SK-N-SH (cell line): ENCODE measurements at regions not wholly inside any gene's neighbourhood (a gene's known extent, or its start where the extent isn't known, plus 50 kb on each side); places are given as distances from the start of the nearest gene placed in this dataset.

ENCODE experiments used
- CTCF ChIA-PET: fragments of 300-600, 350-600 bp; formaldehyde crosslinking; extraction: SDS; loops from one replicate; lab custom pipeline; 2021; lab: Yijun Ruan, JAX
- POLR2A ChIA-PET: fragments of 350-600 bp; sonication (Branson Sonifier 250); formaldehyde crosslinking; extraction: SDS; loops from one replicate; lab custom pipeline; 2020; ENCODE audit warnings: antibody characterized with exemption, inconsistent platforms; lab: Yijun Ruan, JAX
- DNase-seq: peaks from one replicate; pipeline ENCODE4 v3.0.0; 2012
- H2AFZ ChIP-seq: fragments of 200-600 bp; sonication (generic); 2 replicates; pipeline ENCODE4 v1.8.1; 2016; ENCODE audit warnings: antibody characterized with exemption, mild to moderate bottlenecking, low read depth
- H3F3A ChIP-seq: fragments of 200-600 bp; sonication (generic); replicated peaks from 2 replicates; pipeline ENCODE3; 2016; ENCODE audit warnings: antibody characterized with exemption, mild to moderate bottlenecking; ENCODE audit not compliant: insufficient read depth
- H3K27ac ChIP-seq, 2 experiments: fragments of 200-500 bp in 1 of 2; fragments of 200-600 bp in 1 of 2; sonication (Bioruptor generic) in 1 of 2; sonication (generic), shearing (Covaris generic) in 1 of 2; 2 replicates each; pipeline versions ENCODE4 v1.5.1 to v1.6.1; 2014 to 2016; ENCODE audit warnings: low read depth in 2 of 2, inconsistent platforms in 1 of 2, low read length in 1 of 2, mild to moderate bottlenecking in 1 of 2, mixed read lengths in 1 of 2
- H3K27me3 ChIP-seq: fragments of 200-600 bp; sonication (generic), shearing (Covaris generic); 2 replicates; pipeline ENCODE4 v1.6.1; 2016; ENCODE audit warnings: mixed run types; ENCODE audit not compliant: insufficient read depth
- H3K36me3 ChIP-seq, 2 experiments: fragments of 200-500 bp in 1 of 2; fragments of 200-600 bp in 1 of 2; sonication (Bioruptor generic) in 1 of 2; sonication (generic) in 1 of 2; replicated peaks in 1 of 2; 2 replicates each; pipeline versions ENCODE3 to v1.5.1; 2014 to 2016; ENCODE audit warnings: low read length in 1 of 2, mild to moderate bottlenecking in 1 of 2; ENCODE audit not compliant: insufficient read depth in 2 of 2, control insufficient read depth in 1 of 2
- H3K4me1 ChIP-seq, 2 experiments: fragments of 200-500 bp in 1 of 2; fragments of 200-600 bp in 1 of 2; sonication (Bioruptor generic) in 1 of 2; sonication (generic), shearing (Covaris generic) in 1 of 2; 2 replicates each; pipeline versions ENCODE4 v1.5.1 to v1.6.1; 2014 to 2016; ENCODE audit warnings: low read depth in 1 of 2, low read length in 1 of 2, mixed run types in 1 of 2; ENCODE audit not compliant: insufficient read depth in 2 of 2, control insufficient read depth in 1 of 2
- H3K4me2 ChIP-seq: fragments of 200-600 bp; sonication (generic), shearing (Covaris generic); 2 replicates; pipeline ENCODE4 v1.6.1; 2017; ENCODE audit warnings: mixed run types
- H3K4me3 ChIP-seq, 2 experiments: fragments of 200-500 bp in 1 of 2; fragments of 200-600 bp in 1 of 2; sonication (Bioruptor generic) in 1 of 2; sonication (generic), shearing (Covaris generic) in 1 of 2; 2 replicates each; pipeline versions ENCODE4 v1.5.1 to v1.8.1; 2014 to 2016; ENCODE audit warnings: low read depth in 2 of 2, inconsistent platforms in 1 of 2, low read length in 1 of 2, mild to moderate bottlenecking in 1 of 2, mixed read lengths in 1 of 2, moderate library complexity in 1 of 2
- H3K79me2 ChIP-seq: fragments of 200-600 bp; sonication (generic); 2 replicates; pipeline ENCODE4 v1.8.1; 2017; ENCODE audit warnings: mild to moderate bottlenecking; ENCODE audit not compliant: insufficient read depth
- H3K9ac ChIP-seq: fragments of 200-600 bp; sonication (generic); 2 replicates; pipeline ENCODE4 v1.6.1; 2017; ENCODE audit warnings: mixed run types
- H3K9me2 ChIP-seq: fragments of 200-600 bp; sonication (generic); 2 replicates; pipeline ENCODE4 v1.6.1; 2017; ENCODE audit warnings: mixed run types
- H3K9me3 ChIP-seq: fragments of 200-600 bp; sonication (generic); 2 replicates; pipeline ENCODE4 v1.6.1; 2017; ENCODE audit warnings: mixed run types, mild to moderate bottlenecking, moderate library complexity
- H4K20me1 ChIP-seq: fragments of 200-600 bp; sonication (generic); 2 replicates; pipeline ENCODE4 v1.6.1; 2017; ENCODE audit warnings: mild to moderate bottlenecking, mixed run types; ENCODE audit not compliant: insufficient read depth
- CHD2 ChIP-seq: fragments of 150-350 bp; IDR thresholded peaks from 2 replicates; pipeline ENCODE4 v1.6.1; 2018; ENCODE audit warnings: low read length; ENCODE audit not compliant: partially characterized antibody
- CTCF ChIP-seq: fragments of 200-600 bp; sonication (generic); IDR thresholded peaks from 2 replicates; pipeline ENCODE4 v1.6.1; 2017; ENCODE audit warnings: antibody characterized with exemption, mild to moderate bottlenecking, moderate library complexity
- ELF1 ChIP-seq: IDR thresholded peaks from 2 replicates; pipeline ENCODE4 v1.4.0; 2012
- EP300 ChIP-seq, 2 experiments: IDR thresholded peaks; 2 replicates each; pipeline versions ENCODE4 v1.4.0 to v1.6.1; 2012; ENCODE audit warnings: borderline replicate concordance in 1 of 2, low read depth in 1 of 2, low read length in 1 of 2
- EZH2phosphoT487 ChIP-seq: fragments of 200-600 bp; sonication (generic); IDR thresholded peaks from 2 replicates; pipeline ENCODE4 v1.6.1; 2017; ENCODE audit warnings: low read depth, mixed run types, mild to moderate bottlenecking, antibody characterized with exemption, moderate library complexity, borderline replicate concordance
- FOSL2 ChIP-seq: IDR thresholded peaks from 2 replicates; pipeline ENCODE4 v1.4.0; 2012; ENCODE audit warnings: low read depth, mild to moderate bottlenecking, moderate library complexity, borderline replicate concordance
- FOXJ3 ChIP-seq: sonication (generic); formaldehyde crosslinking; IDR thresholded peaks from 2 replicates; pipeline ENCODE4 v1.5.1; 2020; ENCODE audit warnings: mild to moderate bottlenecking, missing genetic modification reagents
- FOXM1 ChIP-seq: IDR thresholded peaks from 2 replicates; pipeline ENCODE4 v1.4.0; 2012; ENCODE audit warnings: low read depth, mild to moderate bottlenecking
- JUND ChIP-seq: IDR thresholded peaks from 2 replicates; pipeline ENCODE4 v1.4.0; 2012
- MEF2A ChIP-seq: IDR thresholded peaks from 2 replicates; pipeline ENCODE4 v1.4.0; 2012; ENCODE audit warnings: low read depth, borderline replicate concordance
- MXI1 ChIP-seq: IDR thresholded peaks from 2 replicates; pipeline ENCODE4 v1.6.1; 2012; ENCODE audit warnings: mild to moderate bottlenecking, low read depth, low read length, improper control_type of control experiment
- NRF1 ChIP-seq: IDR thresholded peaks from 2 replicates; pipeline ENCODE4 v1.6.1; 2012; ENCODE audit warnings: low read depth, mild to moderate bottlenecking, low read length
- RCOR1 ChIP-seq: fragments of 150-350 bp; IDR thresholded peaks from 2 replicates; pipeline ENCODE4 v1.6.1; 2017; ENCODE audit warnings: antibody characterized with exemption, low read length
- RXRA ChIP-seq: IDR thresholded peaks from 2 replicates; pipeline ENCODE4 v1.4.0; 2012; ENCODE audit warnings: low read depth, mild to moderate bottlenecking, borderline replicate concordance
- SMC3 ChIP-seq: IDR thresholded peaks from 2 replicates; pipeline ENCODE4 v1.6.1; 2012; ENCODE audit warnings: low read depth, low read length, improper control_type of control experiment
- TAF1 ChIP-seq: IDR thresholded peaks from 2 replicates; pipeline ENCODE4 v1.6.1; 2012; ENCODE audit warnings: low read depth, mild to moderate bottlenecking, low read length, moderate library complexity, borderline replicate concordance
- TCF12 ChIP-seq: IDR thresholded peaks from 2 replicates; pipeline ENCODE4 v1.4.0; 2012
- USF1 ChIP-seq: IDR thresholded peaks from 2 replicates; pipeline ENCODE4 v1.4.0; 2012; ENCODE audit warnings: low read depth, borderline replicate concordance
- YY1 ChIP-seq: IDR thresholded peaks from 2 replicates; pipeline ENCODE4 v1.4.0; 2012; ENCODE audit warnings: low read depth, mild to moderate bottlenecking
- WGBS: methylation state at CpG from one replicate; pipeline ENCODE4 v1.1.6; 2017; ENCODE audit warnings: low lambda C conversion rate; 5-methylcytosine and 5-hydroxymethylcytosine counted together
- TF ChIP-seq, protein P1 (sequence below): IDR thresholded peaks from 2 replicates; pipeline ENCODE4; 2012
- TF ChIP-seq, protein P2 (sequence below): fragments of 150-350 bp; IDR thresholded peaks from 2 replicates; pipeline ENCODE4 v1.6.1; 2016; ENCODE audit warnings: mild to moderate bottlenecking, low read depth, low read length
- TF ChIP-seq, protein P3 (sequence below): IDR thresholded peaks from 2 replicates; pipeline ENCODE4 v1.4.0; 2012; ENCODE audit warnings: low read depth
- TF ChIP-seq, protein P4 (sequence below): IDR thresholded peaks from 2 replicates; pipeline ENCODE4 v1.6.1; 2012; ENCODE audit warnings: mild to moderate bottlenecking, low read depth, low read length, moderate library complexity

- no peak for TF ChIP-seq CTCF
- TF ChIP-seq, protein P1, sequence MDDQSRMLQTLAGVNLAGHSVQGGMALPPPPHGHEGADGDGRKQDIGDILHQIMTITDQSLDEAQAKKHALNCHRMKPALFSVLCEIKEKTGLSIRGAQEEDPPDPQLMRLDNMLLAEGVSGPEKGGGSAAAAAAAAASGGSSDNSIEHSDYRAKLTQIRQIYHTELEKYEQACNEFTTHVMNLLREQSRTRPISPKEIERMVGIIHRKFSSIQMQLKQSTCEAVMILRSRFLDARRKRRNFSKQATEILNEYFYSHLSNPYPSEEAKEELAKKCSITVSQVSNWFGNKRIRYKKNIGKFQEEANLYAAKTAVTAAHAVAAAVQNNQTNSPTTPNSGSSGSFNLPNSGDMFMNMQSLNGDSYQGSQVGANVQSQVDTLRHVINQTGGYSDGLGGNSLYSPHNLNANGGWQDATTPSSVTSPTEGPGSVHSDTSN, result no peak
- no peak for TF ChIP-seq RCOR1
- TF ChIP-seq EZH2phosphoT487, result no peak
- no peak for TF ChIP-seq TCF12
- no peak for TF ChIP-seq ELF1
- no peak for TF ChIP-seq RXRA
- no peak for TF ChIP-seq JUND
- no peak for TF ChIP-seq FOSL2
- TF ChIP-seq, protein P2, sequence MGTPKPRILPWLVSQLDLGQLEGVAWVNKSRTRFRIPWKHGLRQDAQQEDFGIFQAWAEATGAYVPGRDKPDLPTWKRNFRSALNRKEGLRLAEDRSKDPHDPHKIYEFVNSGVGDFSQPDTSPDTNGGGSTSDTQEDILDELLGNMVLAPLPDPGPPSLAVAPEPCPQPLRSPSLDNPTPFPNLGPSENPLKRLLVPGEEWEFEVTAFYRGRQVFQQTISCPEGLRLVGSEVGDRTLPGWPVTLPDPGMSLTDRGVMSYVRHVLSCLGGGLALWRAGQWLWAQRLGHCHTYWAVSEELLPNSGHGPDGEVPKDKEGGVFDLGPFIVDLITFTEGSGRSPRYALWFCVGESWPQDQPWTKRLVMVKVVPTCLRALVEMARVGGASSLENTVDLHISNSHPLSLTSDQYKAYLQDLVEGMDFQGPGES, result no peak
- TF ChIP-seq FOXJ3 (CRISPR knock-in tag), result no peak
Observed at GRCh38 chr3:56878074-56878473, 76.3 kb upstream of the ARHGEF3 start (continued).

GRCh38 chr3:56876916-56877315 is 75.2 kb upstream of the ARHGEF3 start:
- Histone ChIP-seq H4K20me1 (no peaks in the 10 kb centered on the region), H3K4me2 (no peak overlapping the region), H3K27me3 (no peaks in the 10 kb centered on the region), H3K9me3 (no peaks in the 10 kb centered on the region), H3K79me2 (no peaks in the 10 kb centered on the region), H2AFZ (no peak overlapping the region), H3F3A (peaks cover 7% of the 10 kb centered on the region), H3K9ac (no peak overlapping the region), H3K36me3 (no peaks in the 10 kb centered on the region), H3K4me3 (no peak overlapping the region), H3K9me2 (no peaks in the 10 kb centered on the region), H3K4me1 (peaks cover 0 to 18% of the 10 kb centered on the region in 2 experiments; a peak in 3 of 4 replicates), H3K27ac (no peak overlapping the region)
- WGBS, result 96% methylated on average over 2 of the region's 3 CpGs
- POLR2A ChIA-PET, result no interaction called here
- CTCF ChIA-PET, result interaction anchor here (0.9 to 2.3 kb wide), 6 partner anchors 8 to 235 kb away, joined by 3 to 12 read pairs (median 4); no protein-coding TSS in a partner anchor
- DNase-seq, result no peak
- TF ChIP-seq USF1 (no peak), YY1 (no peak), CTCF (no peak), CHD2 (no peak), TCF12 (no peak), NRF1 (no peak), MXI1 (no peak), FOXM1 (no peak), MEF2A (no peak), SMC3 (no peak), TAF1 (no peak), EP300 (IDR thresholded peaks at IDR 0.05; ENCODE audit: borderline replicate concordance in 1 of 2, low read depth in 1 of 2, low read length in 1 of 2) (no peak)
- TF ChIP-seq, protein P3, sequence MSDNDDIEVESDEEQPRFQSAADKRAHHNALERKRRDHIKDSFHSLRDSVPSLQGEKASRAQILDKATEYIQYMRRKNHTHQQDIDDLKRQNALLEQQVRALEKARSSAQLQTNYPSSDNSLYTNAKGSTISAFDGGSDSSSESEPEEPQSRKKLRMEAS, result no peak
- TF ChIP-seq, protein P4, sequence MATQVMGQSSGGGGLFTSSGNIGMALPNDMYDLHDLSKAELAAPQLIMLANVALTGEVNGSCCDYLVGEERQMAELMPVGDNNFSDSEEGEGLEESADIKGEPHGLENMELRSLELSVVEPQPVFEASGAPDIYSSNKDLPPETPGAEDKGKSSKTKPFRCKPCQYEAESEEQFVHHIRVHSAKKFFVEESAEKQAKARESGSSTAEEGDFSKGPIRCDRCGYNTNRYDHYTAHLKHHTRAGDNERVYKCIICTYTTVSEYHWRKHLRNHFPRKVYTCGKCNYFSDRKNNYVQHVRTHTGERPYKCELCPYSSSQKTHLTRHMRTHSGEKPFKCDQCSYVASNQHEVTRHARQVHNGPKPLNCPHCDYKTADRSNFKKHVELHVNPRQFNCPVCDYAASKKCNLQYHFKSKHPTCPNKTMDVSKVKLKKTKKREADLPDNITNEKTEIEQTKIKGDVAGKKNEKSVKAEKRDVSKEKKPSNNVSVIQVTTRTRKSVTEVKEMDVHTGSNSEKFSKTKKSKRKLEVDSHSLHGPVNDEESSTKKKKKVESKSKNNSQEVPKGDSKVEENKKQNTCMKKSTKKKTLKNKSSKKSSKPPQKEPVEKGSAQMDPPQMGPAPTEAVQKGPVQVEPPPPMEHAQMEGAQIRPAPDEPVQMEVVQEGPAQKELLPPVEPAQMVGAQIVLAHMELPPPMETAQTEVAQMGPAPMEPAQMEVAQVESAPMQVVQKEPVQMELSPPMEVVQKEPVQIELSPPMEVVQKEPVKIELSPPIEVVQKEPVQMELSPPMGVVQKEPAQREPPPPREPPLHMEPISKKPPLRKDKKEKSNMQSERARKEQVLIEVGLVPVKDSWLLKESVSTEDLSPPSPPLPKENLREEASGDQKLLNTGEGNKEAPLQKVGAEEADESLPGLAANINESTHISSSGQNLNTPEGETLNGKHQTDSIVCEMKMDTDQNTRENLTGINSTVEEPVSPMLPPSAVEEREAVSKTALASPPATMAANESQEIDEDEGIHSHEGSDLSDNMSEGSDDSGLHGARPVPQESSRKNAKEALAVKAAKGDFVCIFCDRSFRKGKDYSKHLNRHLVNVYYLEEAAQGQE, result no peak
